T-helper 2 cell treated with Interferon-gamma antibody and Interleukin-4, amounts not matched to agents 5 μg/mL and 100 μg/mL, for 36 hours (primary cell): ENCODE measurements at regions not wholly inside any gene's neighbourhood (a gene's known extent, or its start where the extent isn't known, plus 50 kb on each side); places are given as distances from the start of the nearest gene placed in this dataset.
"Not testable (repeated sequence)": the region's sequence is repeated elsewhere in the genome, so short reads cannot be mapped to it uniquely, and the experiment has no call there.

Source experiments
- DNase-seq: peaks from one replicate; pipeline ENCODE4 v3.0.0; 2021; ENCODE audit warnings: low spot score
- H3K27ac Mint-ChIP-seq: one replicate; pipeline ENCODE4 v1.8.0; 2021; ENCODE audit warnings: mild to moderate bottlenecking, mixed read lengths
- H3K27me3 Mint-ChIP-seq: one replicate; pipeline ENCODE4 v1.8.0; 2021; ENCODE audit warnings: low read depth, mixed read lengths
- H3K36me3 Mint-ChIP-seq: one replicate; pipeline ENCODE4 v1.8.0; 2021; ENCODE audit warnings: low read depth, mixed read lengths
- H3K4me1 Mint-ChIP-seq: one replicate; pipeline ENCODE4 v1.8.0; 2021; ENCODE audit warnings: low read depth, mixed read lengths
- H3K4me3 Mint-ChIP-seq: one replicate; pipeline ENCODE4 v1.8.0; 2022; ENCODE audit warnings: mild to moderate bottlenecking, moderate library complexity, mixed read lengths
- H3K9me3 Mint-ChIP-seq: one replicate; pipeline ENCODE4 v1.8.0; 2021; ENCODE audit warnings: mixed read lengths

DNA sequence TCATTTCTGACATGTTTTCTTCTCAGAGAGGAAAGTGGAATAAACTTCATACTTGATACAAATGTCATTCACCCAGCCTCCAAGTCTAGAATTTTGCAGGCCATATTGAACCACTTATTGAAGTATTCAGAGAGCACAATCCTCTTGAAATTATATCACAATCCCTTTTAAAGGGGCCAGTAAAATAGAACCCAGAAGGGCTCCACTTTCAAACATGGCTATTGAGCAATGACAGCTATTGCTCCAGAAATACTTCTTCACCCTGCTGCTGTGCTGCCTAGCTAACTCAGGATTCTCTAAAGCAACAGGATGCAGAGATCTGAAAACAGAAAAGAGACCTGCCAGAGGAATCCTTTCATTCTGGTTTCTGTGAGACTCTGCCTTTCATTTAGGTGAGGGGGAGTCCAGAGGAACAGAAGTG lies 275.0 kb upstream of the CDH5 start:
- H3K4me1 Mint-ChIP-seq: no peaks in the 10 kb centered on the region
- H3K4me3 Mint-ChIP-seq: no peak overlapping the region
- no peaks in the 10 kb centered on the region for H3K9me3 Mint-ChIP-seq
- no peaks in the 10 kb centered on the region for H3K27me3 Mint-ChIP-seq
- H3K27ac Mint-ChIP-seq: no peak overlapping the region
- H3K36me3 Mint-ChIP-seq: no peaks in the 10 kb centered on the region
- no peak for DNase-seq

- no peaks in the 10 kb centered on the region for H3K9me3 Mint-ChIP-seq
- H3K36me3 Mint-ChIP-seq: no peaks in the 10 kb centered on the region
- no peak overlapping the region for H3K4me3 Mint-ChIP-seq
- no peak overlapping the region for H3K27ac Mint-ChIP-seq
- no peaks in the 10 kb centered on the region for H3K4me1 Mint-ChIP-seq
- no peak for DNase-seq
- no peaks in the 10 kb centered on the region for H3K27me3 Mint-ChIP-seq
Observed at GRCh38 chr16:66088681-66089080, 277.8 kb upstream of the CDH5 start.

- H3K4me1 Mint-ChIP-seq: no peaks in the 10 kb centered on the region
Observed at GRCh38 chr16:66087308-66087707, 279.2 kb upstream of the CDH5 start.

DNA sequence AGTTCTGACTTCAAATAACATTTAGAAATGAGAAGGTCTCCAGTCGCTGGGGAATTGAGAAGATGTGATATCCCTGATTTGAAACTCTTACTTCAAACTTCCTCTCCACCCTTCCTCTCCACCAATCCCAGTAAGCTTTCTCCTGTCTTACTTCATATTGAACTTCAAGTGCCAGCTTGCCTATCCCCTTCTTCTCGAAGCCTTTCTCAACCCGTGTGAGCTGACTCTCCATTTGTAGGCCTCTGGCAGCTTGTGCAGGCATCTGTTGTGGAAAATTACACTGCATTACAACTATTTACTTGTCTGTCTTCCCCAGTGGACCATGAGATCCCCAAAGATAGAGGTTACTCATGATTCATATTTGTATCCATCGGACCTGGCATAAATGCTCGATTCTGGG lies 280.8 kb upstream of the CDH5 start:
- Mint-ChIP-seq H3K9me3 (no peaks in the 10 kb centered on the region), H3K27me3 (no peaks in the 10 kb centered on the region), H3K27ac (no peak overlapping the region), H3K4me1 (no peaks in the 10 kb centered on the region), H3K4me3 (no peak overlapping the region), H3K36me3 (no peaks in the 10 kb centered on the region)
- no peak for DNase-seq

More at GRCh38 chr16:66087308-66087707, 279.2 kb upstream of the CDH5 start:
- Mint-ChIP-seq H3K36me3 (no peaks in the 10 kb centered on the region), H3K27ac (no peak overlapping the region), H3K9me3 (no peaks in the 10 kb centered on the region), H3K4me3 (no peak overlapping the region), H3K27me3 (no peaks in the 10 kb centered on the region)
- DNase-seq: no peak

- H3K9me3 Mint-ChIP-seq, H3K27ac Mint-ChIP-seq, H3K36me3 Mint-ChIP-seq, H3K27me3 Mint-ChIP-seq, H3K4me3 Mint-ChIP-seq, DNase-seq, H3K4me1 Mint-ChIP-seq: not testable (repeated sequence)
Observed at GRCh38 chr16:66084731-66085130, 281.8 kb upstream of the CDH5 start.

DNA sequence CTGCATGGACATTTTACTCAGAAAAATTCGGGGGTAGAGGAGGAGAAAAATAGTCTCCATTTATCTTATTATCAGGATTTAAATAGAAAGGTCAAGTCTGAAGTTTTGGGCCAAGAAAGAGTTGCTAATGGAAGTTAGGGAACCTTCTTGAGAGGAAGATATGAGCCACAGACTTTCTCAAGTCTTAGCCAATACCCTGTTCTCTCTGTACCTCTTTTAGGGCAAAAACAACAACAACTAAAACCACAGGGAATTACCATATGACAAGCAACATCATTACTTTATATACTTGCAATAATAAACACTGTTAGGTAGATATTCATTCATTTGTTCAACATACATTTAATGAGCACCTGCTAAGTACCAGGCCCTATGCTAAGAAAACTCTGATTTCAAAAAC lies 282.2 kb upstream of the CDH5 start:
- no peaks in the 10 kb centered on the region for H3K36me3 Mint-ChIP-seq
- H3K27ac Mint-ChIP-seq: no peak overlapping the region
- H3K27me3 Mint-ChIP-seq: no peaks in the 10 kb centered on the region
- H3K9me3 Mint-ChIP-seq: no peaks in the 10 kb centered on the region
- no peaks in the 10 kb centered on the region for H3K4me1 Mint-ChIP-seq
- H3K4me3 Mint-ChIP-seq: no peak overlapping the region
- no peak for DNase-seq

DNA sequence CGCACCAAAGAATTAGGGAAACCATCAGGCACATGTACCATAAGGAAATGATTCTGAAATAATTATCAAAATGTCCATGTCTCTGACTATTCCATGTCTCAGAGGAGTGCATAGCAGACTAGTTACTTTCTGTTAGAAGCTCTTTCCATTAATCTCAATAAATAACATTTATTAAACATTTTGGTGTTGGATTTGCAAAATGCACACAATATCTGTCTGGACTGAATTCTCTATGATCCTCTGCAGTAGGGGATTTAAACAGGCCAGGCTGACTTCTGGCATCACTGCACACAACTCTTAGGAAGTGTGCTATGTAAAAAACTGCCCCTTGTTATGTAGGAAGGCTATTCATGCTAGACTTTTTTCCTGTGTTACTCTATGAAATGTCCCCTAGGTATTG lies 283.3 kb upstream of the CDH5 start:
- no peaks in the 10 kb centered on the region for H3K4me1 Mint-ChIP-seq
- DNase-seq: no peak
- no peaks in the 10 kb centered on the region for H3K27me3 Mint-ChIP-seq
- H3K9me3 Mint-ChIP-seq: no peaks in the 10 kb centered on the region
- H3K4me3 Mint-ChIP-seq: no peak overlapping the region
- no peaks in the 10 kb centered on the region for H3K36me3 Mint-ChIP-seq
- H3K27ac Mint-ChIP-seq: no peak overlapping the region

DNA sequence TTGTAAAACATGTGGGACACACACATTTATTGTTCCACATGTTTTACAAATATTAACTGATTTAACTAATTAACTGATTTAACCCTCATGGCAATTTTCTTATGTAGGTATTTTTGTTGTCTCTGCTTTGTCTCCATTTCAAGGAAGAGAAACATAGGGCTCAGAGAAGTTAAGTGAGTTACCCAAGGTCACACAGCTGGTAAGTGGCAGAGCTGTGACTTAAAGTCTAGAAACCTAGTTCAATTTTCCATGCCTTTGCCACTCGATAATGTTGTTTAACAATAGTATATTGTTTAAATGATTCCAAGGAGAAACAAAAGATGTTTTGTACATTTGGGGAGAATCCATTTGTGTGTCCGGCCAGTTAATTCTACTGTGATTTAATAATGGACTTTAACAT lies 284.1 kb upstream of the CDH5 start:
- H3K4me3 Mint-ChIP-seq: no peak overlapping the region
- H3K4me1 Mint-ChIP-seq: no peaks in the 10 kb centered on the region

GRCh38 chr16:66081775-66082366 lies 284.6 kb upstream of the CDH5 start:
- Mint-ChIP-seq H3K27me3 (no peaks in the 10 kb centered on the region), H3K4me1 (no peaks in the 10 kb centered on the region), H3K4me3 (no peak overlapping the region), H3K36me3 (no peaks in the 10 kb centered on the region), H3K9me3 (no peaks in the 10 kb centered on the region), H3K27ac (no peak overlapping the region)
- no peak for DNase-seq

More for the DNA sequence above, 284.1 kb upstream of the CDH5 start:
- Mint-ChIP-seq H3K27ac (no peak overlapping the region), H3K9me3 (no peaks in the 10 kb centered on the region), H3K36me3 (no peaks in the 10 kb centered on the region), H3K27me3 (no peaks in the 10 kb centered on the region)
- no peak for DNase-seq

- H3K4me3 Mint-ChIP-seq: no peak overlapping the region
- H3K9me3 Mint-ChIP-seq: no peaks in the 10 kb centered on the region
- no peaks in the 10 kb centered on the region for H3K27me3 Mint-ChIP-seq
- no peaks in the 10 kb centered on the region for H3K4me1 Mint-ChIP-seq
- no peak for DNase-seq
- H3K27ac Mint-ChIP-seq: no peak overlapping the region
- H3K36me3 Mint-ChIP-seq: no peaks in the 10 kb centered on the region
Observed at GRCh38 chr16:66079671-66080334, 286.7 kb upstream of the CDH5 start.

GRCh38 chr16:66070140-66070917 lies 296.2 kb upstream of the CDH5 start:
- Mint-ChIP-seq H3K4me3 (no peak overlapping the region), H3K36me3 (no peaks in the 10 kb centered on the region)

DNA sequence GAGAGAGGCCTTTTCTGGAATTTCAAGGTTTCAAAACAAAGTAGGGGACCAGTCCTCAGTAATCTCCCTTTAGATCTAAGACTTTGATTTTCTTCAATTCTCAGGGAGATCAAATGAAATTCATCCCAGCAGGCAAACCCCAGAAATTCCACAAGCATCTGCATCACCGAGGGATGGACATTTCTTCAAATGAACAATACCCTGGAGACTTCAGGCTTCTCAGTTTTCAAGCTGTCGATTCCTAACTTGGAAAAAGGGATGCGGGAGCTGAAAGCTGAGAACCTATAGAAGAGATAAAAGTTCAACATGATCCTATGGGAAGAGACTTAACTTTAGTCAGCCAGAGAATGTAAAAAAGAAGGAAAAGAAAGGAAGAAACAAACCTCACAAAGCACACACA lies 296.9 kb upstream of the CDH5 start:
- H3K4me1 Mint-ChIP-seq: no peaks in the 10 kb centered on the region
- H3K9me3 Mint-ChIP-seq: no peaks in the 10 kb centered on the region
- H3K4me3 Mint-ChIP-seq: no peak overlapping the region
- no peak overlapping the region for H3K27ac Mint-ChIP-seq
- no peaks in the 10 kb centered on the region for H3K36me3 Mint-ChIP-seq
- H3K27me3 Mint-ChIP-seq: peaks cover 4% of the 10 kb centered on the region
- no peak for DNase-seq

More at GRCh38 chr16:66070140-66070917, 296.2 kb upstream of the CDH5 start:
- no peak for DNase-seq
- Mint-ChIP-seq H3K4me1 (no peaks in the 10 kb centered on the region), H3K27me3 (peaks cover 2% of the 10 kb centered on the region), H3K9me3 (no peaks in the 10 kb centered on the region), H3K27ac (no peak overlapping the region)

GRCh38 chr16:66066404-66066803 lies 300.1 kb upstream of the CDH5 start:
- Mint-ChIP-seq H3K4me3 (no peak overlapping the region), H3K4me1 (no peaks in the 10 kb centered on the region), H3K27me3 (peaks cover 4% of the 10 kb centered on the region), H3K36me3 (no peaks in the 10 kb centered on the region), H3K9me3 (no peaks in the 10 kb centered on the region), H3K27ac (no peak overlapping the region)
- DNase-seq: no peak

DNA sequence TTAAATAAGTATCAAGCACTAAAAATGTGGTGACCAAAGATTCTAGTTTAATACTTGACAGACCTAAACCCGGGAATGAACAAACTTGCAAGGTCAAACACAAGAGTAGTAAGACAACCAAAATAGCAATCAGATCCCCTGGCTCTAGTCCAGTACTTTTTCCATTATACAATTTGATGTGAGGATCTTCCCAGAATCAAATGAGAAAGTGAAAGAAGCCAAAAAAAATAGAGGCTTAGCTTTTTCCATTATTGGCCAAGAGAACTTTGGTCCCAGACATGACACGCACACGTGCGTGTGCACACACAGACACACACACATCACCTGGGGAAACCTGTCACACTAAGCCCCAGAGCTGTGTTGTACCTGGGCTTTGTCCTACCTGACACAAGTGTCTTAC lies 300.6 kb upstream of the CDH5 start:
- H3K4me3 Mint-ChIP-seq: no peak overlapping the region
- no peak overlapping the region for H3K27ac Mint-ChIP-seq
- H3K36me3 Mint-ChIP-seq: no peaks in the 10 kb centered on the region
- no peaks in the 10 kb centered on the region for H3K9me3 Mint-ChIP-seq
- DNase-seq: no peak
- H3K4me1 Mint-ChIP-seq: no peaks in the 10 kb centered on the region
- H3K27me3 Mint-ChIP-seq: peaks cover 4% of the 10 kb centered on the region
